Spleen (tissue), 11 donors: ENCODE measurements at regions not wholly inside any gene's neighbourhood (a gene's known extent, or its start where the extent isn't known, plus 50 kb on each side); places are given as distances from the start of the nearest gene placed in this dataset.

Source experiments
- DNase-seq: peaks from one replicate; pipeline ENCODE4 v3.0.0-alpha.2; 2020
- H3K27ac ChIP-seq, 8 donors: fragments of 200-600 bp; sonication (generic) in 7 of 8; 1 replicate in 4 of 8; 2 replicates in 4 of 8; pipeline versions ENCODE4 v1.5.0 to v1.8.0; 2016 to 2021; ENCODE audit warnings: inconsistent platforms in 4 of 8, mild to moderate bottlenecking in 4 of 8, moderate library complexity in 1 of 8
- H3K27me3 ChIP-seq, 7 donors: fragments of 200-600 bp; sonication (generic) in 6 of 7; replicated peaks in 1 of 7; 1 replicate in 4 of 7; 2 replicates in 3 of 7; pipeline versions ENCODE4 v1.5.0 to v1.8.0; 2016 to 2021; ENCODE audit warnings: inconsistent platforms in 3 of 7, mild to moderate bottlenecking in 1 of 7
- H3K36me3 ChIP-seq, 6 donors: fragments of 200-600 bp; sonication (generic) in 5 of 6; 1 replicate in 4 of 6; 2 replicates in 2 of 6; pipeline versions ENCODE4 v1.5.0 to v1.8.0; 2016 to 2021; ENCODE audit warnings: inconsistent platforms in 2 of 6
- H3K4me1 ChIP-seq, 6 donors: fragments of 200-600 bp; sonication (generic) in 5 of 6; 1 replicate in 3 of 6; 2 replicates in 3 of 6; pipeline versions ENCODE4 v1.5.0 to v1.8.0; 2016 to 2021; ENCODE audit warnings: inconsistent platforms in 3 of 6
- H3K4me3 ChIP-seq, 8 donors: fragments of 200-600 bp; sonication (generic) in 7 of 8; 1 replicate in 4 of 8; 2 replicates in 4 of 8; pipeline versions ENCODE4 v1.5.0 to v1.8.0; 2016 to 2021; ENCODE audit warnings: inconsistent platforms in 4 of 8, mild to moderate bottlenecking in 4 of 8, moderate library complexity in 2 of 8
- H3K9me3 ChIP-seq, 8 donors: fragments of 200-600 bp; sonication (generic) in 7 of 8; 1 replicate in 4 of 8; 2 replicates in 4 of 8; pipeline versions ENCODE4 v1.5.0 to v1.8.0; 2016 to 2021; ENCODE audit warnings: inconsistent platforms in 4 of 8
- CTCF ChIP-seq, 11 experiments: fragments of 200-600 bp in 7 of 11; fragments of 450-650 bp in 4 of 11; sonication (generic) in 4 of 11; IDR thresholded peaks in 8 of 11; conservative IDR thresholded peaks in 3 of 11; 1 replicate in 7 of 11; 2 replicates in 4 of 11; pipeline versions ENCODE4 v1.4.0 to v1.8.0; 2016 to 2021; ENCODE audit warnings: antibody characterized with exemption in 11 of 11, inconsistent platforms in 4 of 11, mild to moderate bottlenecking in 1 of 11
- POLR2A ChIP-seq, 3 donors: fragments of 450-650 bp; IDR thresholded peaks; one replicate each; pipeline ENCODE4 v1.5.1; 2017; ENCODE audit warnings: antibody characterized with exemption in 3 of 3, mild to moderate bottlenecking in 1 of 3
- POLR2AphosphoS5 ChIP-seq, 3 donors: sonication (generic); formaldehyde crosslinking; IDR thresholded peaks; one replicate each; pipeline ENCODE4 v1.5.1; 2017; ENCODE audit warnings: antibody characterized with exemption in 3 of 3
- WGBS, 5 donors: extraction: QIAGEN DNeasy Blood & Tissue Kit in 3 of 5; methylation state at CpG; one replicate each; pipeline versions ENCODE4 v1.1.5 to v1.1.7; 2013 to 2018; 5-methylcytosine and 5-hydroxymethylcytosine counted together
- intact Hi-C: fragments of 100-400 bp; cut with DNase I; formaldehyde crosslinking; loops from one replicate; pipeline ENCODE4 v1.15.0; 2023; ENCODE audit warnings: low total_unique reads
- donor health status: healthy with polysubstance abuse.
- donor health status: DM: no; HTN: no; CAD: no; lungs with moderate emphysema.
- donor health status: DM: no; HTN: no; CAD: no.
- donor health status: Bipolar disorder and iron deficiency.
- donor health status: healthy.
- donor health status: DM: no; HTN: no; CAD: no.
- donor health status: DM: yes; HTN: yes; CAD: no.

- DNase-seq, result no peak
- no peaks in the 10 kb centered on the region for H3K27me3 ChIP-seq
- H3K36me3 ChIP-seq, result no peaks in the 10 kb centered on the region
- H3K9me3 ChIP-seq, result peaks cover 0 to 6% (median 0%) of the 10 kb centered on the region in 8 donors
- no peak overlapping the region for H3K4me3 ChIP-seq
- H3K4me1 ChIP-seq, result no peaks in the 10 kb centered on the region
- WGBS, 5 donors, result 75 to 88% (median 83%) methylated on average over 3 of the region's 3 CpGs
- intact Hi-C loops, result no loop called here
- TF ChIP-seq POLR2A (IDR thresholded peaks at IDR 0.05) (no peak), CTCF (IDR thresholded peaks at IDR 0.05 in 8 of 11, conservative IDR thresholded peaks at IDR 0.05 in 3 of 11) (no peak), POLR2AphosphoS5 (IDR thresholded peaks at IDR 0.05) (no peak)
- no peak overlapping the region for H3K27ac ChIP-seq
These were observed 282.1 kb upstream of the POU1F1 start for GRCh38 chr3:87558492-87558891.

- DNase-seq, result no peak
- no peak for TF ChIP-seq POLR2AphosphoS5 (IDR thresholded peaks at IDR 0.05)
- no peak for TF ChIP-seq POLR2A (IDR thresholded peaks at IDR 0.05)
- TF ChIP-seq CTCF (IDR thresholded peaks at IDR 0.05 in 8 of 11, conservative IDR thresholded peaks at IDR 0.05 in 3 of 11), result no peak
- 0 to 55% (median 45%) methylated on average over 1 of the region's 1 CpG for WGBS, 5 donors
- intact Hi-C loops, result no loop called here
- no peak overlapping the region for H3K27ac ChIP-seq
- no peaks in the 10 kb centered on the region for H3K27me3 ChIP-seq
- H3K4me3 ChIP-seq, result no peak overlapping the region
- H3K36me3 ChIP-seq, result no peaks in the 10 kb centered on the region
- H3K4me1 ChIP-seq, result no peaks in the 10 kb centered on the region
- H3K9me3 ChIP-seq, result no peaks in the 10 kb centered on the region
These were observed 278.9 kb upstream of the POU1F1 start for GRCh38 chr3:87555290-87555689.

GRCh38 chr3:87553058-87553457 lies 276.7 kb upstream of the POU1F1 start:
- Histone ChIP-seq H3K27me3 (no peaks in the 10 kb centered on the region), H3K4me3 (no peak overlapping the region), H3K9me3 (no peaks in the 10 kb centered on the region), H3K36me3 (no peaks in the 10 kb centered on the region), H3K4me1 (no peaks in the 10 kb centered on the region), H3K27ac (no peak overlapping the region)
- intact Hi-C loops, result no loop called here
- WGBS, 5 donors, result 76 to 87% (median 80%) methylated on average over 3 of the region's 3 CpGs
- no peak for DNase-seq
- TF ChIP-seq POLR2AphosphoS5 (IDR thresholded peaks at IDR 0.05) (no peak), CTCF (IDR thresholded peaks at IDR 0.05 in 8 of 11, conservative IDR thresholded peaks at IDR 0.05 in 3 of 11) (no peak), POLR2A (IDR thresholded peaks at IDR 0.05) (no peak)

DNA sequence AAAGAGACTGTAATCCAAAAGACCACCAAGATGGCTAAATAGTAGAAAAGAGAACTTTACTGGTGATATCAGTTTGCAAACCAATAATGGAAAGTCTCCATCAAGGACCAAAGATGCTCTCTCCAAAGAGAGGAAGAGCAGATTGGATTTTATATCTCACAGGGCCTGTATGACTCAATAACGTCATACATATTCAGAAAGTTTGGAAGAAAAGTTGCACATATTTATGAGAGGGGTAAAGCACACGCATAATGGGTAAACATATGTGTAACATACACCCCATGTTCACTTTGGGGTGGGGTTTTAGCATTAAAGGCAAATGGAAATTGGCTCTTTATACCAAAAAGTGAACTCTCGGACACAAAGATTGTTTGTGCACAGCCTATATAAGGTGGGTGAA lies 274.5 kb upstream of the POU1F1 start:
- Histone ChIP-seq H3K27ac (no peak overlapping the region), H3K9me3 (no peaks in the 10 kb centered on the region), H3K36me3 (no peaks in the 10 kb centered on the region), H3K4me1 (no peaks in the 10 kb centered on the region), H3K4me3 (no peak overlapping the region), H3K27me3 (no peaks in the 10 kb centered on the region)
- 76 to 87% (median 83%) methylated on average over 3 of the region's 3 CpGs for WGBS, 5 donors
- TF ChIP-seq POLR2AphosphoS5 (IDR thresholded peaks at IDR 0.05) (no peak), POLR2A (IDR thresholded peaks at IDR 0.05) (no peak), CTCF (IDR thresholded peaks at IDR 0.05 in 8 of 11, conservative IDR thresholded peaks at IDR 0.05 in 3 of 11) (no peak)
- no peak for DNase-seq
- intact Hi-C loops, result no loop called here
